ENCODE measurements at regions not wholly inside any gene's neighbourhood (a gene's known extent, or its start where the extent isn't known, plus 50 kb on each side); places are given as distances from the start of the nearest gene placed in this dataset.

DNA sequence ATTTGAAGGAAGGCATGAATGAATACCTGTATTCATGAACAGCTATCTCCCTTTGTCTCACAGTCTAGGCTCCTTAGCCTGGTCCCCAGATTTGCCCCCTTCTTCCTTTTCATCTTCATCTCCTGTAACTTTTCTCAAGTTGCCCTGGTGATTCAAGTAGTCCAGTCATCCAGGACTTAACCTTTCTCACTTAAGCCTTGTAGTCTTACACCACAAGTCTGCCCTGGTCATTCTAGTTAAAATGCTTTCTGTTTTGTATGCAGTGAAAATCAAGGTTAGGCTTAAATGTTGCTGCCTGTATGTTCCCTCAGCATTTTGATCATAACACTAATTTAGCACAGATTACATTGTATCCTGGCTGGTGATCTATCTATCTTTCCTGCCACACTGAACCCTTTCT is 58.5 kb upstream of the SLC7A11 start:
- intact Hi-C loops (cut with micrococcal nuclease; ENCODE audit: unreplicated experiment) = no loop called here
- H3K4me3 Mint-ChIP-seq (ENCODE audit: low read depth, unreplicated experiment) = no peak overlapping the region
- H3K4me1 Mint-ChIP-seq (ENCODE audit: low read depth, unreplicated experiment) = no peaks in the 10 kb centered on the region
- BruUV-seq (replicated peaks) = no TSS peak
- H3K27ac Mint-ChIP-seq (ENCODE audit: unreplicated experiment) = no peak overlapping the region
- no peak for TF ChIP-seq CTCF (IDR thresholded peaks at IDR 0.05; ENCODE audit: unreplicated experiment)
- H3K36me3 Mint-ChIP-seq (ENCODE audit: insufficient read depth, unreplicated experiment) = no peaks in the 10 kb centered on the region
- DNase-seq = no peak
- CTCF ChIA-PET = no interaction called here
- H3K27me3 Mint-ChIP-seq (ENCODE audit: unreplicated experiment) = no peaks in the 10 kb centered on the region
- H3K9me3 Mint-ChIP-seq (ENCODE audit: low read depth, unreplicated experiment) = no peaks in the 10 kb centered on the region

DNA sequence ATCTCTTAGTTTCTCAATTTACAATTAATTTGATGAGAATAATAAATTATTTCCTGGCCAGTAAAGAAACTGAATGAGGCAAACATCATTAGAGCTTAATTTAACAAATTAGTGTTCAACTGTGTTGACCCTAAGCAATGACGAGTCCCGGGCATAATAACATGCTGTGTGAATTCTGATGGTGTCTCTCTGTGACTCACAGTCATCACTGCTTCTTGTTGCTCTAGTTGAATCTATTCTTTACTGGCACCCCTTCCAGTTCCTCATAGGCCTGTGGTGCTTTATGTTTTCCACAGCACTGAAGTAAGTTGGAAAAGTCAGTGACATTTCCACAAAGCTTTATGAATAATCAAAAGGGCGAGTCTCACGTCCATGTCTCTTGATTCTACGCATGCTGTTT is 57.7 kb upstream of the SLC7A11 start:
- no peak for TF ChIP-seq CTCF (IDR thresholded peaks at IDR 0.05; ENCODE audit: unreplicated experiment)
- CTCF ChIA-PET = no interaction called here
- no peak overlapping the region for H3K4me3 Mint-ChIP-seq (ENCODE audit: low read depth, unreplicated experiment)
- no peaks in the 10 kb centered on the region for H3K4me1 Mint-ChIP-seq (ENCODE audit: low read depth, unreplicated experiment)
- intact Hi-C loops (cut with micrococcal nuclease; ENCODE audit: unreplicated experiment) = no loop called here
- no TSS peak for BruUV-seq (replicated peaks)
- no peak overlapping the region for H3K27ac Mint-ChIP-seq (ENCODE audit: unreplicated experiment)
- no peaks in the 10 kb centered on the region for H3K36me3 Mint-ChIP-seq (ENCODE audit: insufficient read depth, unreplicated experiment)
- no peaks in the 10 kb centered on the region for H3K9me3 Mint-ChIP-seq (ENCODE audit: low read depth, unreplicated experiment)
- no peak for DNase-seq
- no peaks in the 10 kb centered on the region for H3K27me3 Mint-ChIP-seq (ENCODE audit: unreplicated experiment)

- H3K36me3 Mint-ChIP-seq (ENCODE audit: insufficient read depth, unreplicated experiment) = no peaks in the 10 kb centered on the region
- no peak overlapping the region for H3K27ac Mint-ChIP-seq (ENCODE audit: unreplicated experiment)
- H3K4me1 Mint-ChIP-seq (ENCODE audit: low read depth, unreplicated experiment) = no peaks in the 10 kb centered on the region
- no peaks in the 10 kb centered on the region for H3K9me3 Mint-ChIP-seq (ENCODE audit: low read depth, unreplicated experiment)
- CTCF ChIA-PET = no interaction called here
- no TSS peak for BruUV-seq (replicated peaks)
- no peaks in the 10 kb centered on the region for H3K27me3 Mint-ChIP-seq (ENCODE audit: unreplicated experiment)
- no peak overlapping the region for H3K4me3 Mint-ChIP-seq (ENCODE audit: low read depth, unreplicated experiment)
- intact Hi-C loops (cut with micrococcal nuclease; ENCODE audit: unreplicated experiment) = no loop called here
- no peak for DNase-seq
- no peak for TF ChIP-seq CTCF (IDR thresholded peaks at IDR 0.05; ENCODE audit: unreplicated experiment)
Measured at GRCh38 chr4:138298866-138299265, 56.7 kb upstream of the SLC7A11 start.

GRCh38 chr4:138298431-138298830 is 56.3 kb upstream of the SLC7A11 start:
- no peak for TF ChIP-seq CTCF (IDR thresholded peaks at IDR 0.05; ENCODE audit: unreplicated experiment)
- H3K4me1 Mint-ChIP-seq (ENCODE audit: low read depth, unreplicated experiment) = no peaks in the 10 kb centered on the region
- no peak overlapping the region for H3K27ac Mint-ChIP-seq (ENCODE audit: unreplicated experiment)
- CTCF ChIA-PET = no interaction called here
- no peak overlapping the region for H3K4me3 Mint-ChIP-seq (ENCODE audit: low read depth, unreplicated experiment)
- intact Hi-C loops (cut with micrococcal nuclease; ENCODE audit: unreplicated experiment) = no loop called here
- no peaks in the 10 kb centered on the region for H3K36me3 Mint-ChIP-seq (ENCODE audit: insufficient read depth, unreplicated experiment)
- H3K9me3 Mint-ChIP-seq (ENCODE audit: low read depth, unreplicated experiment) = no peaks in the 10 kb centered on the region
- no peaks in the 10 kb centered on the region for H3K27me3 Mint-ChIP-seq (ENCODE audit: unreplicated experiment)
- BruUV-seq (replicated peaks) = no TSS peak
- no peak for DNase-seq

Data from Calu3 (cell line).